ENCODE measurements at regions not wholly inside any gene's neighbourhood (a gene's known extent, or its start where the extent isn't known, plus 50 kb on each side); places are given as distances from the start of the nearest gene placed in this dataset.
"Not testable (repeated sequence)": the region's sequence is repeated elsewhere in the genome, so short reads cannot be mapped to it uniquely, and the experiment has no call there.

DNA sequence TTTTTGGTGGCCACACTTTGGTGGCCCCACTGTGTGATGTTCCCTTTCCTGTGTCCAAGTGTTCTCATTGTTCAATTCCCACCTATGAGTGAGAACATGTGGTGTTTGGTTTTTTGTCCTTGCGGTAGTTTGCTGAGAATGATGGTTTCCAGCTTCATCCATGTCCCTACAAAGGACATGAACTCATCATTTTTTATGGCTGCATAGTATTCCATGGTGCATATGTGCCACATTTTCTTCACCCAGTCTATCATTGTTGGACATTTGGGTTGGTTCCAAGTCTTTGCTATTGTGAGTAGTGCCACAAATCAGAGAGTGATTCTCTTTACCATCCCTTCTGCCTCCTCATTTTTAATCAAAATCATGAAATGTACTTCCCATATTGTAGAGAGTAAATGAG is 114.0 kb upstream of the NR2F2 start:
- H3K4me3 ChIP-seq (ENCODE audit: low read length in 2 of 2); H3K27ac ChIP-seq (ENCODE audit: low read depth, low read length); DNase-seq; CTCF ChIA-PET (ENCODE audit: partially characterized antibody); H3K4me3 Mint-ChIP-seq; H3K27me3 Mint-ChIP-seq; H3K36me3 Mint-ChIP-seq; intact Hi-C loops (cut with micrococcal nuclease); H3K27ac Mint-ChIP-seq; H3K9me3 ChIP-seq (ENCODE audit: control insufficient read depth in 1 of 2, low read length in 2 of 2); H3K36me3 ChIP-seq (ENCODE audit: insufficient read depth, low read length); H3K27me3 ChIP-seq (ENCODE audit: insufficient read depth, low read length); H3K4me1 ChIP-seq (ENCODE audit: insufficient read depth, low read length); POLR2A ChIA-PET (ENCODE audit: partially characterized antibody); H3K4me1 Mint-ChIP-seq: not testable (repeated sequence)
- H3K9me3 Mint-ChIP-seq = peaks cover 0 to 17% (median 3%) of the 10 kb centered on the region in 8 donors

DNA sequence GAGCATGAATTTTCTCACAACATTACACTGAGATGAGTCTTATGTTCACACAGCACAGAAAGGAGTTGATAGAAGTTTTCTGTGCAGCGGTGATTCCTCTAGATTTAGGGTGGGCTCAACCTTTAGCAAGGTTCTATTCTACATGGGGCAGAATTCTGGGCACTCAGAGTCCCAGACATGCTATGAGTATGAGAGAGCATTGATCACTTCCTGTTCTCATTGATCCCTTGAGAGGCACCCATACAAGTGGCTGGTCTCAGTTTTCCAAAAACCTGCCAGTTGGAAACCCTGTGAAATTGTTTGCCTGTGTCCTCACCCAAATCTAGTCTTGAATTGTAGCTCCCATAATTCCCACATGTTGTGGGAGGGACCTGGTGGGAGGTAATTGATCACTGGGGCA is 112.5 kb upstream of the NR2F2 start:
- H3K27ac ChIP-seq (ENCODE audit: low read depth, low read length) = no peak overlapping the region
- ChIA-PET POLR2A (ENCODE audit: partially characterized antibody) (no interaction called here), CTCF (ENCODE audit: partially characterized antibody) (no interaction called here)
- Mint-ChIP-seq H3K9me3 (peaks cover 0 to 14% (median 3%) of the 10 kb centered on the region in 8 donors), H3K36me3 (no peaks in the 10 kb centered on the region), H3K4me1 (no peaks in the 10 kb centered on the region), H3K4me3 (no peak overlapping the region), H3K27ac (no peak overlapping the region), H3K27me3 (peaks cover 0 to 4% of the 10 kb centered on the region in 2 donors)
- H3K36me3 ChIP-seq (ENCODE audit: insufficient read depth, low read length) = no peaks in the 10 kb centered on the region
- H3K9me3 ChIP-seq (ENCODE audit: control insufficient read depth in 1 of 2, low read length in 2 of 2) = no peaks in the 10 kb centered on the region
- no peaks in the 10 kb centered on the region for H3K27me3 ChIP-seq (ENCODE audit: insufficient read depth, low read length)
- H3K4me1 ChIP-seq (ENCODE audit: insufficient read depth, low read length) = no peaks in the 10 kb centered on the region
- DNase-seq = no peak
- intact Hi-C loops (cut with micrococcal nuclease) = no loop called here
- no peak overlapping the region for H3K4me3 ChIP-seq (ENCODE audit: low read length in 2 of 2)

DNA sequence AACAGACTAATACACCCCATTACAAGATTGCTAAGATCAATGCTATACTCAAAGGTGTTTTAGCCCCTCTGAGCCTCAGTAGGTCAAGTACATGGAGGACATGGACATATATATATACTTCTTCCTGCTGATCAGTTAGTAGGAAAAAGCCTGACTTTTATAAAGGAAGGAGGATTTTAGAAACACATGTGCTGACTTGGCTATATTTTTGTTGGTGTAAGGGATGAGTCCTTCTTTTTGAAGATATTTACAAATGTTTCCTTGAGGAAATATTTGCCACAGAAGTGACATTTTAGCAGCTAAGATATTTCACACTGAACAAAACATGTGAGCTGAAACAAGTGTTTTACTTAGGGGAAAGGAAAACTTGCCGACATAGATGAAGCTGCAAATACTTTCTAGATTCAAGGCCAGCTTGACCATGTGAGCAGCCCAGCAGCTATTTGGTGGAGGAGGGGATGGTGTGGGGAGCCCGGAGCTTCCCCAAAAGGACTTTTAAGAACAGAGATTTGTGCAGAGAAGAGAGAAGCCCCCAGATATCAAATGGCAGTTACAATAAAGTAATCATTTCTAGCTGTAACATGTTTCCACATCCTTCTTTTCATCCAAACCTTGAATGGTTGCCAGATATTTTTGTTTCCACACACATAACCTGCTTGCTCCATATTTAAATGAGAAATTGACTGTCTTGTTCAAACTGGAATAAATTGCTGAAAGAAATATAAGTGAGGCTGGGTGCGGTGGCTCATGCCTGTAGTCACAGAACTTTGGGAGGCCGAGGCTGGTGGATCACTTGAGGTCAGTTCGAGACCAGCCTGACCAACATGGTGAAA is 111.7 kb upstream of the NR2F2 start:
- CTCF ChIA-PET (ENCODE audit: partially characterized antibody) = no interaction called here

DNA sequence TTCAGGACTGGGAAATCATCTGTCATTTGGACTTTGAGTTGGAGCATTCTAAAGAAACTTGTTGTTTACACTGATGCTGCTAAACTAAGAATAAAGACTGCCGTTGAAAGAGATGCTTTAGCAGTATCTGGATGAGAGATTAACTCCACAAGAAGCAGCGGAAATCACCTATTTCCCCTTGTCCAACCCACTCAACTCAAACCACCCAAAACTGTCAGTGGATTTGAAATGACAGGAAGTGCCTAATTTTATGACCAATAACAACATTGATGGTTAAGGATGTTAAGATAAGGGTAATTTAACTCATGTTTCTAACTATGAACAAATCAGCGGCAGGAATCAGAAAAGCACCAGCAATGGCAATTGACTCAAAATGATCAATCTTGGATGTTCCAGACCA is 110.8 kb upstream of the NR2F2 start:
- ChIA-PET CTCF (ENCODE audit: partially characterized antibody) (no interaction called here), POLR2A (ENCODE audit: partially characterized antibody) (no interaction called here)
- intact Hi-C loops (cut with micrococcal nuclease) = no loop called here
- H3K36me3 Mint-ChIP-seq = no peaks in the 10 kb centered on the region
- no peak overlapping the region for H3K4me3 Mint-ChIP-seq
- H3K27ac ChIP-seq (ENCODE audit: low read depth, low read length) = no peak overlapping the region
- H3K9me3 ChIP-seq (ENCODE audit: control insufficient read depth in 1 of 2, low read length in 2 of 2) = no peaks in the 10 kb centered on the region
- DNase-seq = no peak
- no peaks in the 10 kb centered on the region for H3K36me3 ChIP-seq (ENCODE audit: insufficient read depth, low read length)
- H3K9me3 Mint-ChIP-seq = peaks cover 0 to 14% (median 3%) of the 10 kb centered on the region in 8 donors
- H3K27me3 ChIP-seq (ENCODE audit: insufficient read depth, low read length) = no peaks in the 10 kb centered on the region
- no peak overlapping the region for H3K27ac Mint-ChIP-seq
- H3K4me1 Mint-ChIP-seq = no peaks in the 10 kb centered on the region
- no peak overlapping the region for H3K4me3 ChIP-seq (ENCODE audit: low read length in 2 of 2)
- H3K27me3 Mint-ChIP-seq = peaks cover 0 to 4% of the 10 kb centered on the region in 2 donors
- H3K4me1 ChIP-seq (ENCODE audit: insufficient read depth, low read length) = no peaks in the 10 kb centered on the region

More for the DNA sequence above, 111.7 kb upstream of the NR2F2 start:
- Mint-ChIP-seq H3K27me3 (peaks cover 0 to 4% of the 10 kb centered on the region in 2 donors), H3K9me3 (peaks cover 0 to 14% (median 3%) of the 10 kb centered on the region in 8 donors), H3K27ac (no peak overlapping the region), H3K36me3 (no peaks in the 10 kb centered on the region), H3K4me1 (no peaks in the 10 kb centered on the region), H3K4me3 (no peak overlapping the region)
- Histone ChIP-seq H3K9me3 (ENCODE audit: control insufficient read depth in 1 of 2, low read length in 2 of 2) (no peaks in the 10 kb centered on the region), H3K27ac (ENCODE audit: low read depth, low read length) (no peak overlapping the region), H3K36me3 (ENCODE audit: insufficient read depth, low read length) (no peaks in the 10 kb centered on the region), H3K27me3 (ENCODE audit: insufficient read depth, low read length) (no peaks in the 10 kb centered on the region), H3K4me3 (ENCODE audit: low read length in 2 of 2) (no peak overlapping the region), H3K4me1 (ENCODE audit: insufficient read depth, low read length) (no peaks in the 10 kb centered on the region)
- POLR2A ChIA-PET (ENCODE audit: partially characterized antibody) = no interaction called here
- intact Hi-C loops (cut with micrococcal nuclease) = no loop called here
- no peak for DNase-seq

DNA sequence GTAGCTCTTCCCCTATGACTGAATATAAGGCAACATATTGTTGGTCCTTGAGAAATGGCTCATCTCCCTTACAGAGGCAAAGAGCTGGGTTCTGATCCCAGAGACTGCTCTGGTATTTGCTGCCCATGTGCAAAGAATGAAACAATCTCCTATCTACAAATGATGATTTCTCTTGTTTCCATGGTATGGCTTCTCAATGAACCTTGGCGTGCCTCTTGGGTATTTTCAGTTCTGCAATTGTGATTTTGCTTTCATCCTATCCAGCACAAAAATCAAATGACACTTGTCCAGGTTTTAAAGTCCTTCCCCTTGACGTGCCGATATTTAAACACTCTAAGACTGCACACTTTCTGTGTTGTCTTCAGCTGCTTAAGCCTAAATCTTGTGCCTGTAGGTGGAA is 109.8 kb upstream of the NR2F2 start:
- no peak overlapping the region for H3K27ac Mint-ChIP-seq
- no peaks in the 10 kb centered on the region for H3K4me1 Mint-ChIP-seq
- no peaks in the 10 kb centered on the region for H3K36me3 Mint-ChIP-seq
- H3K27ac ChIP-seq (ENCODE audit: low read depth, low read length) = no peak overlapping the region
- intact Hi-C loops (cut with micrococcal nuclease) = no loop called here
- ChIA-PET POLR2A (ENCODE audit: partially characterized antibody) (no interaction called here), CTCF (ENCODE audit: partially characterized antibody) (no interaction called here)
- H3K9me3 Mint-ChIP-seq = peaks cover 0 to 14% (median 3%) of the 10 kb centered on the region in 8 donors
- peaks cover 0 to 4% of the 10 kb centered on the region in 2 donors for H3K27me3 Mint-ChIP-seq
- DNase-seq = no peak
- no peaks in the 10 kb centered on the region for H3K36me3 ChIP-seq (ENCODE audit: insufficient read depth, low read length)
- H3K27me3 ChIP-seq (ENCODE audit: insufficient read depth, low read length) = no peaks in the 10 kb centered on the region
- no peak overlapping the region for H3K4me3 Mint-ChIP-seq
- no peaks in the 10 kb centered on the region for H3K9me3 ChIP-seq (ENCODE audit: control insufficient read depth in 1 of 2, low read length in 2 of 2)
- H3K4me1 ChIP-seq (ENCODE audit: insufficient read depth, low read length) = no peaks in the 10 kb centered on the region
- H3K4me3 ChIP-seq (ENCODE audit: low read length in 2 of 2) = no peak overlapping the region

DNA sequence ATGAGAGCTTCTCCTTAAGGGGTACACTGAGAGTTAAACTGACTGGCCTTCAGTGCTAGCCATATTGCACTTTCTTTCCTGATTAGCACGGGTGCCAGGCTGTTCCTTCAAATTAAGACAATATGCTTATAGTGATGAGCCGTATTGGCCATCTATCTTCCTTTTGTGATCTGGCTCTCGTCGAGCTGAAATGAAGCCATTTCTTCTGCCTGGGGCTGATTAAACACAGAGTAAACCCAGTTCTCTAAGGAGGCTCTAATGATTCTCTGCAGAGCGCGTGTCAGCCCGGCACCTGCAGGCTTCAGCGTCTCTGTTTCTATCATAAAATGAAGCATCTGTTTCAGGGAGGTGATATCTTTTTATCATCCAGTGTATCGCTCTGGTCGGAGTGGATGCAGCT is 107.5 kb upstream of the NR2F2 start:
- Mint-ChIP-seq H3K27ac (no peak overlapping the region), H3K4me1 (no peaks in the 10 kb centered on the region), H3K4me3 (no peak overlapping the region), H3K9me3 (peaks cover 0 to 8% (median 0%) of the 10 kb centered on the region in 8 donors), H3K27me3 (peaks cover 0 to 4% of the 10 kb centered on the region in 2 donors), H3K36me3 (no peaks in the 10 kb centered on the region)
- H3K27ac ChIP-seq (ENCODE audit: low read depth, low read length) = no peak overlapping the region
- no peak overlapping the region for H3K4me3 ChIP-seq (ENCODE audit: low read length in 2 of 2)
- POLR2A ChIA-PET (ENCODE audit: partially characterized antibody) = no interaction called here
- no peak for DNase-seq
- CTCF ChIA-PET (ENCODE audit: partially characterized antibody) = no interaction called here
- H3K9me3 ChIP-seq (ENCODE audit: control insufficient read depth in 1 of 2, low read length in 2 of 2) = no peaks in the 10 kb centered on the region
- intact Hi-C loops (cut with micrococcal nuclease) = no loop called here
- H3K36me3 ChIP-seq (ENCODE audit: insufficient read depth, low read length) = no peaks in the 10 kb centered on the region
- no peaks in the 10 kb centered on the region for H3K4me1 ChIP-seq (ENCODE audit: insufficient read depth, low read length)
- H3K27me3 ChIP-seq (ENCODE audit: insufficient read depth, low read length) = no peaks in the 10 kb centered on the region

DNA sequence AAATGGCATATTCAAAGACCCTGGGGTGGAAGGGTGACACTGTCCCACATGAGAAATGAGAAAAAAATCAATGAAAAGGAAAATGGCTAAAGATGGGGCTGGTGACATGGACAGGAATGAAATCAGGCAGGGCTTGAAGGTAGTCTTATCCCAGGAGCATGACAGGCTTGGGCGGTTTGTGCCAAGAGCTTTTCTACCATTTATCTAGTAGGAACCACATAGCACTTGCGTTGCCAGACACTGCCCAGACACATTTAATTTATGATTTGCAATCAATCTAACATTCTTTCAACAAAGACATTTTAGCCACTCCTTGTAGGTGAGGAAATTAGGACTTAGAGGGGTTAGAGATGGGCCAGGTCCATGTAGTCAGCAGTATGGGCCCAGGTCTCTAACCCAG is 106.6 kb upstream of the NR2F2 start:
- no peaks in the 10 kb centered on the region for H3K9me3 ChIP-seq (ENCODE audit: control insufficient read depth in 1 of 2, low read length in 2 of 2)
- H3K9me3 Mint-ChIP-seq = peaks cover 0 to 4% (median 0%) of the 10 kb centered on the region in 8 donors
- H3K36me3 Mint-ChIP-seq = no peaks in the 10 kb centered on the region
- ChIA-PET CTCF (ENCODE audit: partially characterized antibody) (no interaction called here), POLR2A (ENCODE audit: partially characterized antibody) (interaction anchor here (0.6 kb wide), 1 partner anchor 1028 kb away, joined by 3 read pairs; no protein-coding TSS in a partner anchor)
- H3K4me1 ChIP-seq (ENCODE audit: insufficient read depth, low read length) = no peaks in the 10 kb centered on the region
- no peaks in the 10 kb centered on the region for H3K36me3 ChIP-seq (ENCODE audit: insufficient read depth, low read length)
- no peak overlapping the region for H3K4me3 ChIP-seq (ENCODE audit: low read length in 2 of 2)
- no peak overlapping the region for H3K4me3 Mint-ChIP-seq
- intact Hi-C loops (cut with micrococcal nuclease) = no loop called here
- H3K27me3 Mint-ChIP-seq = peaks cover 0 to 4% of the 10 kb centered on the region in 2 donors
- no peak overlapping the region for H3K27ac ChIP-seq (ENCODE audit: low read depth, low read length)
- H3K4me1 Mint-ChIP-seq = no peaks in the 10 kb centered on the region
- DNase-seq = no peak
- H3K27me3 ChIP-seq (ENCODE audit: insufficient read depth, low read length) = no peaks in the 10 kb centered on the region
- H3K27ac Mint-ChIP-seq = no peak overlapping the region

Measured in CD4-positive, alpha-beta memory T cell (primary cell).